HCT116 (cell line): ENCODE measurements at regions not wholly inside any gene's neighbourhood (a gene's known extent, or its start where the extent isn't known, plus 50 kb on each side); places are given as distances from the start of the nearest gene placed in this dataset.

Source experiments
- ATAC-seq: fragments of 200-7000 bp; cut with Tn5 transposase; 2 replicates; pipeline ENCODE4 v1.9.1; 2020; ENCODE audit warnings: mild to moderate bottlenecking, moderate library complexity
- BruUV-seq: library from RNA; stranded (reverse); fragments of 400-500 nt; replicated peaks from 2 replicates; lab custom pipeline; 2021; lab: Mats Ljungman, UMichigan
- CTCF ChIA-PET: fragments of 300-600 bp; sonication (Branson Sonifier 250); formaldehyde crosslinking; loops from one replicate; lab custom pipeline; 2021; ENCODE audit warnings: antibody characterized with exemption; lab: Charles Lee
- POLR2A ChIA-PET: fragments of 300-600, 350-600 bp; sonication (Branson Sonifier 250); formaldehyde crosslinking; loops from one replicate; lab custom pipeline; 2021; ENCODE audit warnings: antibody characterized with exemption; lab: Charles Lee
- RAD21 ChIA-PET, 2 experiments: fragments of 300-600 bp; sonication (Branson Sonifier 250); formaldehyde crosslinking; loops; one replicate each; lab custom pipeline; 2023; ENCODE audit warnings: low total read pairs in 2 of 2; ENCODE audit not compliant: uncharacterized antibody in 2 of 2, unreplicated experiment in 2 of 2, low non-redundant PET in 1 of 2; lab: Charles Lee
- DNase-seq: peaks from one replicate; pipeline ENCODE4 v3.0.0-alpha.2; 2010; ENCODE audit warnings: low read depth, low spot score
- H2AFZ ChIP-seq: fragments of 200-600 bp; shearing (Covaris generic), sonication (generic); 2 replicates; pipeline ENCODE4 v1.6.1; 2017; ENCODE audit warnings: low read depth, mixed run types, mixed read lengths, antibody characterized with exemption, low read length; ENCODE audit not compliant: poor library complexity, severe bottlenecking
- H3K27ac ChIP-seq: 2 replicates; pipeline ENCODE4 v1.5.1; 2012; ENCODE audit warnings: low read depth, low read length
- H3K27me3 ChIP-seq: fragments of 200-600 bp; sonication (generic); 2 replicates; pipeline ENCODE4 v1.6.1; 2016; ENCODE audit warnings: mixed run types, low read length, mixed read lengths; ENCODE audit not compliant: insufficient read depth
- H3K36me3 ChIP-seq, 2 experiments: fragments of 200-500 bp in 1 of 2; fragments of 200-600 bp in 1 of 2; sonication (Bioruptor generic) in 1 of 2; sonication (generic) in 1 of 2; 2 replicates each; pipeline versions ENCODE4 v1.5.1 to v1.6.1; 2014 to 2016; ENCODE audit warnings: low read length in 2 of 2, inconsistent platforms in 1 of 2, mixed read lengths in 1 of 2, mixed run types in 1 of 2; ENCODE audit not compliant: insufficient read depth in 2 of 2, control insufficient read depth in 1 of 2
- H3K4me1 ChIP-seq, 2 experiments: fragments of 200-600 bp in 1 of 2; sonication (generic) in 1 of 2; 2 replicates each; pipeline versions ENCODE4 v1.5.1 to v1.6.1; 2012 to 2017; ENCODE audit warnings: low read length in 2 of 2, inconsistent platforms in 1 of 2, mild to moderate bottlenecking in 1 of 2, mixed read lengths in 1 of 2, mixed run types in 1 of 2, moderate library complexity in 1 of 2; ENCODE audit not compliant: insufficient read depth in 2 of 2, control insufficient read depth in 1 of 2
- H3K4me2 ChIP-seq: fragments of 200-600 bp; sonication (generic); 2 replicates; pipeline ENCODE4 v1.6.1; 2017; ENCODE audit warnings: mixed run types, low read length, mixed read lengths
- H3K4me3 ChIP-seq, 2 experiments: fragments of 200-600 bp in 1 of 2; sonication (generic) in 1 of 2; replicated peaks in 1 of 2; 2 replicates each; pipeline ENCODE4 v1.5.1; 2011 to 2016; ENCODE audit warnings: low read length in 2 of 2, control low read depth in 1 of 2, low read depth in 1 of 2, mild to moderate bottlenecking in 1 of 2, mixed read lengths in 1 of 2, mixed run types in 1 of 2
- H3K79me2 ChIP-seq: fragments of 200-600 bp; sonication (generic); 2 replicates; pipeline ENCODE4 v1.6.1; 2017; ENCODE audit warnings: mild to moderate bottlenecking, mixed run types, low read length, moderate library complexity, mixed read lengths; ENCODE audit not compliant: insufficient read depth
- H3K9ac ChIP-seq: fragments of 200-600 bp; sonication (generic); 2 replicates; pipeline ENCODE4 v1.6.1; 2016; ENCODE audit warnings: low read length, mixed read lengths
- H3K9me2 ChIP-seq: fragments of 200-600 bp; sonication (generic), shearing (Covaris generic); 2 replicates; pipeline ENCODE4 v1.6.1; 2017; ENCODE audit warnings: mixed run types, mild to moderate bottlenecking, moderate library complexity; ENCODE audit not compliant: insufficient read depth
- H3K9me3 ChIP-seq, 2 experiments: fragments of 200-500 bp in 1 of 2; fragments of 200-600 bp in 1 of 2; sonication (Bioruptor generic) in 1 of 2; sonication (generic) in 1 of 2; 2 replicates each; pipeline ENCODE4 v1.6.1; 2014 to 2017; ENCODE audit warnings: low read length in 2 of 2, mixed read lengths in 2 of 2, inconsistent platforms in 1 of 2, low read depth in 1 of 2, mild to moderate bottlenecking in 1 of 2, mixed run types in 1 of 2, moderate library complexity in 1 of 2; ENCODE audit not compliant: control insufficient read depth in 1 of 2, insufficient read depth in 1 of 2
- H4K20me1 ChIP-seq: fragments of 200-600 bp; sonication (generic), shearing (Covaris generic); 2 replicates; pipeline ENCODE4 v1.6.1; 2017; ENCODE audit warnings: mixed run types, mild to moderate bottlenecking, moderate library complexity; ENCODE audit not compliant: insufficient read depth
- CEBPB ChIP-seq: IDR thresholded peaks from 2 replicates; pipeline ENCODE4 v1.6.1; 2012; ENCODE audit warnings: low read depth
- ZFX ChIP-seq: fragments of 450-650 bp; IDR thresholded peaks from 2 replicates; pipeline ENCODE4 v1.6.1; 2017
- intact Hi-C: fragments of 100-400 bp; cut with micrococcal nuclease; formaldehyde crosslinking; loops from 2 replicates; pipeline ENCODE4 v1.10.0; 2022
- TF ChIP-seq, protein P1 (sequence below): IDR thresholded peaks from 2 replicates; pipeline ENCODE4 v1.6.1; 2012

DNA sequence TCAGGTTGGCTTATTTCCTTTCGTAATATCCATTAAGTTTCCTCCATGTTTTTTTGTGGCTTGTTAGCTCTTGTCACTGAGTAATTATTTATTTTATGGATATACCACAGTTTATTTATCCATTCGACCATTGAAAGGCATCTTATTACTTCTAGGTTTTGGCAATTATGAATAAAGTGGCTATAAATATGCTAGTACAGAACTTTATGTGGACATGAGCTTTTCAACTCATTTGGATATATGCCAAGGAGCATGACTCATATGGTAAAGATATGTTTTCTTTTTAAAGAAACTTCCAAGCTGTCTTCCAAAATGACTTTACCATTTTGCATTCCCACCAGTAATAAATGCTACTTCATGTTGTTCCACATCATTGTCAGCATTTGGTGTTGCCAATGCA lies 803.6 kb downstream of the GLUD2 start:
- RAD21 ChIA-PET, result no interaction called here
- Histone ChIP-seq H3K9ac (no peak overlapping the region), H3K4me1 (0 out of 4 replicates have a peak, but pooled peaks cover 0 to 3% of the 10 kb centered on the region in 2 experiments), H3K27me3 (no peaks in the 10 kb centered on the region), H3K27ac (no peak overlapping the region), H3K4me3 (no peak overlapping the region), H2AFZ (no peak overlapping the region), H3K9me2 (no peaks in the 10 kb centered on the region), H4K20me1 (no peaks in the 10 kb centered on the region)
- CTCF ChIA-PET, result no interaction called here
- POLR2A ChIA-PET, result no interaction called here
- ATAC-seq (no peak), DNase-seq (no peak)
- BruUV-seq, result no TSS peak
- intact Hi-C loops, result no loop called here
- no peak for TF ChIP-seq CEBPB
- TF ChIP-seq, protein P1, sequence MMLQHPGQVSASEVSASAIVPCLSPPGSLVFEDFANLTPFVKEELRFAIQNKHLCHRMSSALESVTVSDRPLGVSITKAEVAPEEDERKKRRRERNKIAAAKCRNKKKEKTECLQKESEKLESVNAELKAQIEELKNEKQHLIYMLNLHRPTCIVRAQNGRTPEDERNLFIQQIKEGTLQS, result no peak
- TF ChIP-seq, all 23 proteins: peak for 0
- no peaks in the 10 kb centered on the region for H3K9me3 ChIP-seq
- no peaks in the 10 kb centered on the region for H3K36me3 ChIP-seq
- no peak overlapping the region; the same call in 1 of the 2 replicates for H3K4me2 ChIP-seq
- H3K79me2 ChIP-seq, result no peaks in the 10 kb centered on the region

DNA sequence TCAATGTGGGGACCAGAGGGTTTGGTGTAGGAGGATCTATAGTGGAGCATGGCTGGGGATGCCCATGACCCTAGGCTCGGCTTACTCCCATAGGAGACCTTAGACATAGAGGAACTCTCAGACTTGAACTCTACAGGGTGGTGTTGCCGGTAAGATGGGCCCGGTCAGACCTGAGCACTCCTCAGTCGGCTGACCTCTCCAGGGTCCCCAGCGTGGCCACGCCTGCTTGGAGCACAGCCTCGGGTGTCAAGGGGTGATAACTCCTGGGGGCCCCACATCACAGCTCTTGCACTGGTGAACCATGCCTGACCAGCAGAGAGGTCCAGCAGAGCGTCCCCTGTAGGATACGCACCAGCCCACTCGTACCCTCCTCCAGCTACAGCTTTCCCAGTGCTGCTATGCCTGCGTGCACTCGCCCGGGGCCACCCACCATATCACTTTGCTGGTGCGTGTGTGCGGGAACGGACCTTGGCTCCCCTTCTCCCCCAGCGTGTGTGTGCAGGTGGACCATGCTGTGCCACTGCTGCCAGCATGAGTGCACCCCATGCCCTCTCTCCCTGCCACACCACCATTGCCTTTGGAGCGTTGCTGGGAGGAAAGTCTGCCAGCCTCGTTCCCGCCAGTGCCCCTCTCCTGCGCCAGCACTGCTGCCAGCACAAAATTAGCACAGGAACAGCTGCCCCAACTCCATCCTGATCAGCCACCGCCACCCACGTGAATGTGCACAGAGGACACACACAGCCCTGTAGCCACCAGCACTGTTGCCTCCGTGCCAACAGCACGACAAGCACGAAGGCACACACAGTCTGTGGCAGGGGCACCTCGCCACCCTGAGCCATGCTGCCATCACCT lies 806.6 kb downstream of the GLUD2 start:
- intact Hi-C loops, result no loop called here
- Histone ChIP-seq H3K9me2 (no peaks in the 10 kb centered on the region), H2AFZ (no peak overlapping the region), H3K27me3 (no peaks in the 10 kb centered on the region), H3K4me3 (no peak overlapping the region), H3K9me3 (no peaks in the 10 kb centered on the region), H3K4me2 (no peak overlapping the region), H3K27ac (no peak overlapping the region), H3K79me2 (no peaks in the 10 kb centered on the region), H4K20me1 (no peaks in the 10 kb centered on the region), H3K36me3 (no peaks in the 10 kb centered on the region), H3K4me1 (0 out of 4 replicates have a peak, but pooled peaks cover 0 to 3% of the 10 kb centered on the region in 2 experiments), H3K9ac (no peak overlapping the region)
- BruUV-seq, result no TSS peak
- RAD21 ChIA-PET, result no interaction called here
- POLR2A ChIA-PET, result no interaction called here
- TF ChIP-seq ZFX, result no peak
- no peak for DNase-seq
- CTCF ChIA-PET, result no interaction called here
- no peak for ATAC-seq
